VCaP (cell line): ENCODE measurements at regions not wholly inside any gene's neighbourhood (a gene's known extent, or its start where the extent isn't known, plus 50 kb on each side); places are given as distances from the start of the nearest gene placed in this dataset.

Experiments used
- H3K27ac ChIP-seq: fragments of 450-650 bp; 2 replicates; pipeline ENCODE4 v1.5.1; 2017
- TF ChIP-seq, protein P1 (sequence below): fragments of 450-650 bp; conservative IDR thresholded peaks from 2 replicates; pipeline ENCODE4 v1.5.1; 2017; ENCODE audit warnings: mild to moderate bottlenecking, moderate library complexity

GRCh38 chr13:54636231-54636630, 1607.6 kb downstream of the OLFM4 start:
- TF ChIP-seq, protein P1, sequence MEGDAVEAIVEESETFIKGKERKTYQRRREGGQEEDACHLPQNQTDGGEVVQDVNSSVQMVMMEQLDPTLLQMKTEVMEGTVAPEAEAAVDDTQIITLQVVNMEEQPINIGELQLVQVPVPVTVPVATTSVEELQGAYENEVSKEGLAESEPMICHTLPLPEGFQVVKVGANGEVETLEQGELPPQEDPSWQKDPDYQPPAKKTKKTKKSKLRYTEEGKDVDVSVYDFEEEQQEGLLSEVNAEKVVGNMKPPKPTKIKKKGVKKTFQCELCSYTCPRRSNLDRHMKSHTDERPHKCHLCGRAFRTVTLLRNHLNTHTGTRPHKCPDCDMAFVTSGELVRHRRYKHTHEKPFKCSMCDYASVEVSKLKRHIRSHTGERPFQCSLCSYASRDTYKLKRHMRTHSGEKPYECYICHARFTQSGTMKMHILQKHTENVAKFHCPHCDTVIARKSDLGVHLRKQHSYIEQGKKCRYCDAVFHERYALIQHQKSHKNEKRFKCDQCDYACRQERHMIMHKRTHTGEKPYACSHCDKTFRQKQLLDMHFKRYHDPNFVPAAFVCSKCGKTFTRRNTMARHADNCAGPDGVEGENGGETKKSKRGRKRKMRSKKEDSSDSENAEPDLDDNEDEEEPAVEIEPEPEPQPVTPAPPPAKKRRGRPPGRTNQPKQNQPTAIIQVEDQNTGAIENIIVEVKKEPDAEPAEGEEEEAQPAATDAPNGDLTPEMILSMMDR = no peak
- peak overlapping the region; percentile 73; the same call in 1 of the 2 replicates for H3K27ac ChIP-seq

GRCh38 chr13:54637366-54637765, 1608.8 kb downstream of the OLFM4 start:
- TF ChIP-seq, protein P1 = no peak
- H3K27ac ChIP-seq = peak overlapping the region; percentile 73

GRCh38 chr13:54640719-54641118, 1612.1 kb downstream of the OLFM4 start:
- TF ChIP-seq, protein P1 = no peak
- H3K27ac ChIP-seq = no peak overlapping the region

GRCh38 chr13:54643863-54644262, 1615.2 kb downstream of the OLFM4 start:
- no peak overlapping the region for H3K27ac ChIP-seq
- TF ChIP-seq, protein P1 = no peak

GRCh38 chr13:54647275-54647674, 1618.7 kb downstream of the OLFM4 start:
- H3K27ac ChIP-seq = peak overlapping the region; percentile 25
- TF ChIP-seq, protein P1 = no peak

DNA sequence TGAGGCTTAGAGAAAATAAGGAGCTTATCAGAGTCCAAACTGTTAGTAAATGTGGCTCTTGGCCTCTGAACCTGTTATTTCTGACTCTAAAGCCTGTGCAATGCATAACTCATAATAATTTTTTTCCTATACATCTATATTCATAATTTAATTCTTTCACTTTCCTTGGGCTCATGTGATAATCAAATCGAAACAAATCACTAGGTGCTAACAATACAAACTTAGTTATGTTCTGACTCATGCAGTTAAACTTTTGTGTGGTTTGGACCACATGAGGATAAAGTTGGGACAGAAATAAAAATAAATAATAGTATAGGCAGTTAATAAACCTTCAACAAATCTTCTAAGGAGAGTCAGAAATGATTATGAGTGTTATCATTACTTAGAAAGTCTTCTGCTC, 1629.0 kb downstream of the OLFM4 start:
- no peak overlapping the region for H3K27ac ChIP-seq
- TF ChIP-seq, protein P1 = no peak

DNA sequence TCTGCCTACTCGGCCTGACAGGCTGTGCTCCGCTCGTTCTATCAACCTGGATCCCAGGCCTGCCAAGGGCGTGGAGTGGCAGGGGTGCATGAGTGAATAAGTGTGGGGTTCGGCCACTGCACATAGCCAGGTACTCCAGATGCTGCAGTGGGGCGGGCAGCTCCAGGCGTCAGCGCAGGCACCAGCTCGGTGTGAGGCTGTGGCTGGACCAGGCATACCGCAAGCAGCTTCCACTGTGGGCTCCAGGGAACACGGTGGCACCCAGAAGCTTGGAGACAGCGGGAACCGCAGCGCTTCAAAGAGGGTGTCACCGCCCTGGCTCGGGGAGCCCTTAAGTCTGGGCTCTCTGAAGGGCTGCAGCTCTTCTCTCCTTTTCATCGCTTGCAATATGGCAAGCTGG, 1630.2 kb downstream of the OLFM4 start:
- TF ChIP-seq, protein P1 = no peak
- H3K27ac ChIP-seq = no peak overlapping the region

- no peak overlapping the region for H3K27ac ChIP-seq
- TF ChIP-seq, protein P1 = no peak
Measured at GRCh38 chr13:54660277-54660676, 1631.7 kb downstream of the OLFM4 start.
